Body of pancreas (tissue), 4 donors: ENCODE measurements at regions not wholly inside any gene's neighbourhood (a gene's known extent, or its start where the extent isn't known, plus 50 kb on each side); places are given as distances from the start of the nearest gene placed in this dataset.

Source experiments
- ATAC-seq: fragments of 150-250 bp; one replicate; pipeline ENCODE4 v1.9.1; 2016
- DNase-seq, 4 donors: peaks; one replicate each; pipeline ENCODE4 v3.0.0-alpha.2; 2019
- H3K27ac ChIP-seq, 4 donors: fragments of 200-600 bp; sonication (generic); 1 replicate in 3 of 4; 2 replicates in 1 of 4; pipeline versions ENCODE4 v1.5.1 to v1.6.1; 2016 to 2019; ENCODE audit warnings: mild to moderate bottlenecking in 1 of 4, mixed read lengths in 1 of 4, moderate library complexity in 1 of 4
- H3K27me3 ChIP-seq, 2 donors: fragments of 200-600 bp; sonication (generic); one replicate each; pipeline ENCODE4 v1.6.0; 2016; ENCODE audit warnings: mild to moderate bottlenecking in 1 of 2
- H3K36me3 ChIP-seq, 2 donors: fragments of 200-600 bp; sonication (generic); replicated peaks in 1 of 2; 2 replicates each; pipeline ENCODE4 v1.5.1; 2016; ENCODE audit warnings: low read depth in 2 of 2; ENCODE audit not compliant: insufficient read depth in 1 of 2
- H3K4me1 ChIP-seq: fragments of 200-600 bp; sonication (generic); one replicate; pipeline ENCODE4 v1.6.0; 2016
- H3K4me3 ChIP-seq, 2 donors: fragments of 200-600 bp; sonication (generic); 1 replicate in 1 of 2; 2 replicates in 1 of 2; pipeline ENCODE4 v1.5.1; 2016 to 2019
- H3K9me3 ChIP-seq, 3 donors: fragments of 200-600 bp; sonication (generic); 1 replicate in 2 of 3; 2 replicates in 1 of 3; pipeline ENCODE4 v1.5.1; 2016
- CTCF ChIP-seq, 7 experiments: fragments of 450-650 bp in 4 of 7; fragments of 200-600 bp in 3 of 7; sonication (generic) in 3 of 7; IDR thresholded peaks; one replicate each; pipeline ENCODE4 v1.5.1; 2016 to 2019; ENCODE audit warnings: antibody characterized with exemption in 7 of 7
- POLR2A ChIP-seq, 3 donors: fragments of 450-650 bp; IDR thresholded peaks; one replicate each; pipeline ENCODE4 v1.6.1; 2016; ENCODE audit warnings: antibody characterized with exemption in 3 of 3, mild to moderate bottlenecking in 2 of 3
- WGBS, 2 donors: methylation state at CpG; one replicate each; pipeline ENCODE4 v1.1.5; 2017; 5-methylcytosine and 5-hydroxymethylcytosine counted together
- intact Hi-C: fragments of 100-400 bp; cut with DNase I; formaldehyde crosslinking; loops from one replicate; pipeline ENCODE4 v1.15.1; 2023

GRCh38 chr1:34380526-34381124, 203.9 kb downstream of the C1orf94 start:
- no peaks in the 10 kb centered on the region for H3K36me3 ChIP-seq
- H3K27me3 ChIP-seq, result no peaks in the 10 kb centered on the region
- ATAC-seq (no peak), DNase-seq (no peak)
- no peaks in the 10 kb centered on the region for H3K4me1 ChIP-seq
- intact Hi-C loops, result no loop called here
- H3K9me3 ChIP-seq, result no peaks in the 10 kb centered on the region
- H3K4me3 ChIP-seq, result no peak overlapping the region
- TF ChIP-seq POLR2A (IDR thresholded peaks at IDR 0.05), result no peak
- no peak for TF ChIP-seq CTCF (IDR thresholded peaks at IDR 0.05)
- 36% methylated on average over 12 of the region's 12 CpGs for WGBS, 2 donors
- no peak overlapping the region for H3K27ac ChIP-seq

GRCh38 chr1:34389974-34390373, 213.3 kb downstream of the C1orf94 start:
- Histone ChIP-seq H3K4me3 (no peak overlapping the region), H3K4me1 (no peaks in the 10 kb centered on the region), H3K9me3 (no peaks in the 10 kb centered on the region), H3K27ac (no peak overlapping the region), H3K36me3 (no peaks in the 10 kb centered on the region), H3K27me3 (no peaks in the 10 kb centered on the region)
- intact Hi-C loops, result no loop called here
- DNase-seq, result no peak
- 57 to 64% methylated on average over 1 of the region's 1 CpG for WGBS, 2 donors
- TF ChIP-seq CTCF (IDR thresholded peaks at IDR 0.05) (no peak), POLR2A (IDR thresholded peaks at IDR 0.05) (no peak)
- ATAC-seq, result no peak

- Histone ChIP-seq H3K27me3 (no peaks in the 10 kb centered on the region), H3K27ac (no peak overlapping the region), H3K36me3 (no peaks in the 10 kb centered on the region), H3K4me1 (no peaks in the 10 kb centered on the region), H3K4me3 (no peak overlapping the region), H3K9me3 (no peaks in the 10 kb centered on the region)
- WGBS, 2 donors, result 46 to 64% methylated on average over 2 of the region's 2 CpGs
- DNase-seq, result no peak
- no peak for ATAC-seq
- no peak for TF ChIP-seq CTCF (IDR thresholded peaks at IDR 0.05)
- TF ChIP-seq POLR2A (IDR thresholded peaks at IDR 0.05), result no peak
- intact Hi-C loops, result no loop called here
Measured at GRCh38 chr1:34396042-34396441, 219.3 kb downstream of the C1orf94 start.

GRCh38 chr1:34398241-34398915, 221.7 kb downstream of the C1orf94 start:
- 73 to 81% methylated on average over 5 of the region's 5 CpGs for WGBS, 2 donors
- ATAC-seq, result no peak
- H3K4me1 ChIP-seq, result no peaks in the 10 kb centered on the region

More at GRCh38 chr1:34398241-34398915, 221.7 kb downstream of the C1orf94 start:
- Histone ChIP-seq H3K36me3 (no peaks in the 10 kb centered on the region), H3K9me3 (no peaks in the 10 kb centered on the region), H3K4me3 (no peak overlapping the region), H3K27me3 (no peaks in the 10 kb centered on the region), H3K27ac (no peak overlapping the region)
- TF ChIP-seq POLR2A (IDR thresholded peaks at IDR 0.05) (no peak), CTCF (IDR thresholded peaks at IDR 0.05) (no peak)
- intact Hi-C loops, result no loop called here
- DNase-seq, result no peak
